Activated naive CD4-positive, alpha-beta T cell treated with anti-CD3 and anti-CD28 coated beads for 36 hours (primary cell): ENCODE measurements at regions not wholly inside any gene's neighbourhood (a gene's known extent, or its start where the extent isn't known, plus 50 kb on each side); places are given as distances from the start of the nearest gene placed in this dataset.
"Not testable (repeated sequence)": the region's sequence is repeated elsewhere in the genome, so short reads cannot be mapped to it uniquely, and the experiment has no call there.

Experiments used
- CTCF ChIA-PET: fragments of 350-600 bp; sonication (Branson Sonifier 250); formaldehyde crosslinking; loops from one replicate; lab custom pipeline; 2021; ENCODE audit warnings: antibody characterized with exemption; lab: Charles Lee
- DNase-seq: peaks from one replicate; pipeline ENCODE4 v3.0.0-alpha.2; 2020
- H3K27ac Mint-ChIP-seq: one replicate; pipeline ENCODE4 v1.8.0; 2021; ENCODE audit warnings: mild to moderate bottlenecking, mixed read lengths
- H3K27me3 Mint-ChIP-seq: one replicate; pipeline ENCODE4 v1.8.0; 2021; ENCODE audit warnings: low read depth, mixed read lengths
- H3K36me3 Mint-ChIP-seq: one replicate; pipeline ENCODE4 v1.8.0; 2021; ENCODE audit warnings: low read depth, mixed read lengths
- H3K4me1 Mint-ChIP-seq: one replicate; pipeline ENCODE4 v1.8.0; 2021; ENCODE audit warnings: low read depth, mixed read lengths
- H3K4me3 Mint-ChIP-seq: one replicate; pipeline ENCODE4 v1.8.0; 2021; ENCODE audit warnings: mild to moderate bottlenecking, moderate library complexity, mixed read lengths
- H3K9me3 Mint-ChIP-seq: one replicate; pipeline ENCODE4 v1.8.0; 2021; ENCODE audit warnings: mixed read lengths
- intact Hi-C: fragments of 100-400 bp; cut with micrococcal nuclease; formaldehyde crosslinking; loops from one replicate; pipeline ENCODE4 v1.15.1; 2023

DNA sequence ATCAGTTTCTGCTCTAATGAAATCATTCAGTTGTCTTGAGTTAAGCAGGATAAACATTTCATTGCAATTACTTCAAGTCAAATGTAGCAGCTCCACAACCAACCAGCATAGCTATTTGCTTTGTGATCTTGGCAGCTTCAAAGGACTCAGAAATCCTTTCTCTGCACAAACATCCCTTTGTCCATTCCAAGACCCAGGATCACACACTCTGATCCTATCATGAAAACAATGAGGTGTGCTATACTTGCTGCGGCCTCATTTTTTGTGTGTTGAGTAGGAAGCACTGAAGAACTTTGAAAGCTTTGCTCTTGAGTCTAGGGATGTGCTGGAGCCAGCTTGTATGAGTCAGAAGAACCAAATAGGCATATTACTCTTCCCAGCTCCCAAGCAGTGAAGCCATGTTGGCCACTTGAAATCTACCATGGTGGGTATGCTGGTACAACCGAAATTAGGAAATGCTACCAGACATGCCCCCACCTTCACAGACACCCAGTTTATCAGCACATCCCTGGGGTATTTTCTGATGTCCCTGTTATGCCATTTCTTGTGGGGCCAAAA is 199.4 kb upstream of the PRSS58 start:
- CTCF ChIA-PET = interaction anchor here (0.8 to 3.1 kb wide), 9 partner anchors 10 to 98 kb away, joined by 3 to 17 read pairs (median 4); no protein-coding TSS in a partner anchor
- intact Hi-C loops = no loop called here
- H3K4me3 Mint-ChIP-seq = no peak overlapping the region
- no peaks in the 10 kb centered on the region for H3K9me3 Mint-ChIP-seq
- peak overlapping the region; percentile 27 for H3K27ac Mint-ChIP-seq
- no peaks in the 10 kb centered on the region for H3K27me3 Mint-ChIP-seq
- DNase-seq = no peak
- no peaks in the 10 kb centered on the region for H3K36me3 Mint-ChIP-seq
- H3K4me1 Mint-ChIP-seq = peaks cover 56% of the 10 kb centered on the region

DNA sequence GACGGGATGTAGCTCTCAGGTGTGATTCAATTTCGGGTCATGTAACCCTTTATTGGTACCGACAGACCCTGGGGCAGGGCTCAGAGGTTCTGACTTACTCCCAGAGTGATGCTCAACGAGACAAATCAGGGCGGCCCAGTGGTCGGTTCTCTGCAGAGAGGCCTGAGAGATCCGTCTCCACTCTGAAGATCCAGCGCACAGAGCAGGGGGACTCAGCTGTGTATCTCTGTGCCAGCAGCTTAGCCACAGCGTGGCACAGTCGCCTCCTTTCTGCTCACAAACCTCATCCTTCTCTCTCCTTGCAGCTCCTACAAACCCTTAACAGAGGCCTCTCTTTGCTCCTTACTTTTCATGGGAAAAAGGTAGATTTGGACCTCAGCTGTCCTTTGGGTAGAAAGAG is 197.5 kb upstream of the PRSS58 start:
- intact Hi-C loops = no loop called here
- no peaks in the 10 kb centered on the region for H3K36me3 Mint-ChIP-seq
- no peak for DNase-seq
- CTCF ChIA-PET = interaction anchor here (0.6 to 2.5 kb wide), 8 partner anchors 8 to 1912 kb away, joined by 3 to 11 read pairs (median 4); no protein-coding TSS in a partner anchor
- H3K27ac Mint-ChIP-seq = peak overlapping the region; percentile 76
- peak overlapping the region; percentile 69 for H3K4me3 Mint-ChIP-seq
- no peaks in the 10 kb centered on the region for H3K9me3 Mint-ChIP-seq
- peaks cover 53% of the 10 kb centered on the region for H3K4me1 Mint-ChIP-seq
- no peaks in the 10 kb centered on the region for H3K27me3 Mint-ChIP-seq

DNA sequence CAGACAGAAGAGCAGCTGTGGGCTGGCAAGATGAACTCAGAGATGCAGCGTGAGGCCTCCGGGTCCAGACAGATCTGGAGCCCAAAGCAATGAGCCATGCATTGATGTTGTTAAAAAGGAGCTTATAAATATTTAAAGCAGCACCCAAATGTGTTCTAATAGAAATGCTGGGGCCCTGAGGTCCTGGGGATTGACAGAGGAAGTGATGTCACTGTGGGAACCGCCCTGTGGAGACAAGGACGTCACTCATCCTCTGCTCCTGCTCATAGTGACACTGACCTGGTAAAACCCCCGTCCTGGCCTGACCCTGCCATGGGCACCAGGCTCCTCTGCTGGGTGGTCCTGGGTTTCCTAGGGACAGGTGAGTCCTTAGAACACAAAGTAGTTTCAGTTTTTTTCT is 197.0 kb upstream of the PRSS58 start:
- Mint-ChIP-seq H3K27ac (peak overlapping the region; percentile 76), H3K36me3 (no peaks in the 10 kb centered on the region), H3K4me3 (peak overlapping the region; percentile 69), H3K27me3 (no peaks in the 10 kb centered on the region), H3K4me1 (peaks cover 51% of the 10 kb centered on the region), H3K9me3 (no peaks in the 10 kb centered on the region)
- peak; percentile 65 for DNase-seq
- intact Hi-C loops = no loop called here
- CTCF ChIA-PET = interaction anchor here (0.6 to 2.5 kb wide), 9 partner anchors 9 to 1912 kb away, joined by 3 to 11 read pairs (median 4); no protein-coding TSS in a partner anchor

DNA sequence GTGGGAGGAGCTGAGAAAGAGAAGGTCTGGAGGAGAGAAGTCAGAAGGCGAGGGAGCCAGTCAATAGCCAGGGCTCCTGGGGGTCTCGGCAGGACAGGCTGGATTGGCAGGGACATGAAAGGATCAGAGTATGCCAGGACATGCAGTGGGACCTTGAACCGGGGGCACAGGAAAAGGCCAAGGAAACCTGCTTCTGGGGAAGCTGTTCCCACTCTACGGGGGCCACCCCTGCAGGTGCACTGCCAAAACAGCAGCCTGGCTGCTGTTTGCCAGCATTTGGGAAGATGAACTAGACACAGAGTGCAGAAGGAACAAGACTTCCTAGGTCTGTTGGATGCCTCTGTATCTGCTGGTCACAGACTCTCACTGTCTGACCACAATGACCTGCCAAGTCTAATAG is 194.9 kb upstream of the PRSS58 start:
- Mint-ChIP-seq H3K27me3 (no peaks in the 10 kb centered on the region), H3K36me3 (no peaks in the 10 kb centered on the region), H3K4me3 (no peak overlapping the region), H3K27ac (no peak overlapping the region), H3K9me3 (no peaks in the 10 kb centered on the region), H3K4me1 (peaks cover 33% of the 10 kb centered on the region)
- no peak for DNase-seq
- CTCF ChIA-PET = interaction anchor here (0.6 to 1.2 kb wide), 2 partner anchors 30 to 148 kb away, joined by 3 to 5 read pairs; no protein-coding TSS in a partner anchor
- intact Hi-C loops = no loop called here

DNA sequence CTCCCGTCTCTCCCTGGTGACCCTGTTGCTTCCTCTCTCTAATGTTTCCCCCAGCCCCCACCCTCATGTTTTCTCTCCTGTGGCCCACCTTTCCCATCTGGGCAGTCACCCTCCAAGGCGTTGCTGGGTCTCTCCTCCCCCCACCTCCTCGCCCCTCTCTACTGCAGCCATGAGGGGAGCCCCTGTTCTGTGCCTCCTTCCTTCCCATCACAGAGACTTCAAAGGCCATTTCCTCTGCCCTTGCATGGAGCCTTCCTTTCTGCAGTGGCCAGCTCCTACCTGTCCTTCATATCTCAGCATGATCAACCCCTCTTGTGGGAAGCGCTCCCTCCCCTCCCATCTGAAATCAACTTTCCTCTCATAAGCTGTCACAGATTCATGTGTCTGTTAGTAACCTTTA is 194.0 kb upstream of the PRSS58 start:
- Mint-ChIP-seq H3K4me3 (no peak overlapping the region), H3K27me3 (no peaks in the 10 kb centered on the region), H3K4me1 (peaks cover 26% of the 10 kb centered on the region), H3K9me3 (no peaks in the 10 kb centered on the region), H3K36me3 (no peaks in the 10 kb centered on the region), H3K27ac (no peak overlapping the region)
- no peak for DNase-seq
- CTCF ChIA-PET = interaction anchor here (1.2 to 1.4 kb wide), 2 partner anchors 31 to 408 kb away, joined by 4 to 5 read pairs; no protein-coding TSS in a partner anchor
- intact Hi-C loops = no loop called here

DNA sequence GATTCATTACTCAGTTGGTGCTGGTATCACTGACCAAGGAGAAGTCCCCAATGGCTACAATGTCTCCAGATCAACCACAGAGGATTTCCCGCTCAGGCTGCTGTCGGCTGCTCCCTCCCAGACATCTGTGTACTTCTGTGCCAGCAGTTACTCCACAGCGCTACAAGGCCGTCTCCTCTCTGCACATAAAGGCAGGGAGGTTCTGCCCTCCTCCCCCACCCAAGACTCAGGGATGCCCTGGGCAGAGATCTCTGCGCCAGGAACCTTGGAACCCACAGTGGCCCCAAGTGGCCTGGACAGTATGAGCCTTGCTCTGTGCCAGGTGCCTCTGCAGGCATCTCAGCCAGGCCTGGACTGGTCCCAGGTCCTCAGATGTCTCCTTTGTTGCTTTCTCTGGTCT is 193.4 kb upstream of the PRSS58 start:
- no peaks in the 10 kb centered on the region for H3K27me3 Mint-ChIP-seq
- CTCF ChIA-PET = interaction anchor here (1.4 kb wide), 1 partner anchor 409 kb away, joined by 4 read pairs; no protein-coding TSS in a partner anchor
- peak overlapping the region; percentile 25 for H3K4me3 Mint-ChIP-seq
- intact Hi-C loops = no loop called here
- no peaks in the 10 kb centered on the region for H3K36me3 Mint-ChIP-seq
- no peaks in the 10 kb centered on the region for H3K9me3 Mint-ChIP-seq
- peak overlapping the region; percentile 46 for H3K27ac Mint-ChIP-seq
- peaks cover 24% of the 10 kb centered on the region for H3K4me1 Mint-ChIP-seq
- no peak for DNase-seq

- intact Hi-C loops = no loop called here
- Mint-ChIP-seq H3K27me3 (no peaks in the 10 kb centered on the region), H3K27ac (peak overlapping the region; percentile 46), H3K36me3 (no peaks in the 10 kb centered on the region), H3K4me3 (peak overlapping the region; percentile 25), H3K9me3 (no peaks in the 10 kb centered on the region), H3K4me1 (peaks cover 23% of the 10 kb centered on the region)
- CTCF ChIA-PET = interaction anchor here (3.6 kb wide), 1 partner anchor 9 kb away, joined by 18 read pairs; no protein-coding TSS in a partner anchor
- no peak for DNase-seq
These were observed 192.8 kb upstream of the PRSS58 start for GRCh38 chr7:142450695-142451094.

DNA sequence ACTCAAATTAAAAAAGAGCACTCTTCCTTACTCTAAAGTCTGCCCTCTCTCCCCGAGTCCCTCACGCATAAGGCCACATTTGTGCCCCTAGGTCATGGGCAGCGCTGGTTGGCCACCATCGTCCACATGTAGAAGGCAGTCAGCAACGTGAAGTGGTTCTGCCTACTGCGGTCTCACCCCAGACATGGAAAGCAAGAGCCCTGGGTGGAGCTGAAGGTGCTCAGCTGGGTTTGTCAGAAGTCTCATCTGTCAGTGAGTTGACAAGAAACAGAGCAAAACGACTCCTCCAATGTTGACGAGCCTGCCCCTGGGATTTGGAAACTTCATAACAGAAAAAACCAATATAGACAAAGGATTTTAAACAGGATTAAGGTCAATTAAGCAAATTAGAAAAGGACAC is 192.3 kb upstream of the PRSS58 start:
- Mint-ChIP-seq H3K27me3 (no peaks in the 10 kb centered on the region), H3K4me1 (peaks cover 19% of the 10 kb centered on the region), H3K27ac (peak overlapping the region; percentile 81), H3K9me3 (no peaks in the 10 kb centered on the region), H3K36me3 (no peaks in the 10 kb centered on the region), H3K4me3 (peak overlapping the region; percentile 37)
- intact Hi-C loops = no loop called here
- CTCF ChIA-PET = interaction anchor here (3.6 kb wide), 1 partner anchor 10 kb away, joined by 18 read pairs; no protein-coding TSS in a partner anchor
- no peak for DNase-seq

- Mint-ChIP-seq H3K27ac (peak overlapping the region; percentile 82), H3K4me1 (peaks cover 10% of the 10 kb centered on the region), H3K4me3 (peak overlapping the region; percentile 23)
- intact Hi-C loops = loop anchor here (10.0 kb wide), 1 partner anchor 766 kb away; no protein-coding TSS in a partner anchor
- not testable (repeated sequence) for DNase-seq, H3K9me3 Mint-ChIP-seq, H3K36me3 Mint-ChIP-seq, H3K27me3 Mint-ChIP-seq
- CTCF ChIA-PET = interaction anchor here (1.1 to 3.6 kb wide), 3 partner anchors 11 to 34 kb away, joined by 3 to 18 read pairs (median 6); no protein-coding TSS in a partner anchor
These were observed 191.0 kb upstream of the PRSS58 start for GRCh38 chr7:142448857-142449256.

- no peaks in the 10 kb centered on the region for H3K27me3 Mint-ChIP-seq
- CTCF ChIA-PET = interaction anchor here (0.8 to 3.6 kb wide), 4 partner anchors 12 to 62 kb away, joined by 3 to 18 read pairs (median 4); no protein-coding TSS in a partner anchor
- intact Hi-C loops = loop anchor here (10.0 kb wide), 1 partner anchor 767 kb away; no protein-coding TSS in a partner anchor
- H3K36me3 Mint-ChIP-seq = no peaks in the 10 kb centered on the region
- no peak for DNase-seq
- H3K4me1 Mint-ChIP-seq = peaks cover 20% of the 10 kb centered on the region
- no peaks in the 10 kb centered on the region for H3K9me3 Mint-ChIP-seq
- H3K4me3 Mint-ChIP-seq = no peak overlapping the region
- H3K27ac Mint-ChIP-seq = no peak overlapping the region
These were observed 189.9 kb upstream of the PRSS58 start for GRCh38 chr7:142447762-142448161.

DNA sequence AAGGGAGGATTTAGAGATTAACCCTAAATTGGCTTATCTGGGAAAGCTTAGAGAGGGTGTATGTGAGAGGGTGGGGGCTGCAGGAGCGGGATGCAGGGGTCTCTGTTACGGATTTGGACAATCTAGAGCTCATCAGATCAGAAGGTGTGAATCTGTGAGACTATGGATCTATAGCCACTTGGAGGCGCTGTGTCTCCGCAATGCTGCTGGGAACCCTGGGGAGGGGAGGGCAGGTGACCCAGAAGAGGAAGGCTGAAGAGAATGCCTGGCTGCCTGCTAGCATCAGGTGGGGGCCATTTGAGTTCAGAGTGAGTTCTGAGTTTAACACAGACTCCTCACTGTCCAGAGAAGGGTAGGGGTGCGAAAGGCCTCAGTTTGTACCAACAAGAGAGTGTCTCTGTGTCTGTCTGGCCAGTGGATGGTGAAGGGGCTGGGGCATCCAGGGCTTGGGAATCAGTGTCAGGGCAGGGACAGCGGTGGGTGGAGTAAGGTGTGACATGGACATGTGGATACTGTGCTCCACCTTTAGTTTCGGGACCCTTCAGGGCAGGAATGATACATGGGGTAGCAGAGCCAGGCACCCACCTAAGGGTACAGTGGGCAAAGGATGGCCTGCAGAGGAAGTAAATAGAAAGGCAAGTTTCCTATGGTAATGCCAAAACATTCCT is 187.3 kb upstream of the PRSS58 start:
- Mint-ChIP-seq H3K4me3 (no peak overlapping the region), H3K27me3 (no peaks in the 10 kb centered on the region), H3K27ac (peak overlapping the region; percentile 70), H3K36me3 (no peaks in the 10 kb centered on the region), H3K4me1 (peaks cover 33% of the 10 kb centered on the region), H3K9me3 (no peaks in the 10 kb centered on the region)
- intact Hi-C loops = loop anchor here (1.0 to 10.0 kb wide), 2 partner anchors 38 to 770 kb away; no protein-coding TSS in a partner anchor
- CTCF ChIA-PET = interaction anchor here (0.7 to 2.7 kb wide), 21 partner anchors 10 to 428 kb away, joined by 3 to 17 read pairs (median 4); no protein-coding TSS in a partner anchor
- peak; percentile 72 for DNase-seq
